Smooth muscle cell (in vitro differentiated cells): ENCODE measurements at regions not wholly inside any gene's neighbourhood (a gene's known extent, or its start where the extent isn't known, plus 50 kb on each side); places are given as distances from the start of the nearest gene placed in this dataset.

Experiments
- DNase-seq: peaks from one replicate; lab custom pipeline; 2025; ENCODE audit not compliant: unreplicated experiment; lab: John Stamatoyannopoulos, UW
- H2AFZ ChIP-seq: fragments of 200-600 bp; sonication (generic); 2 replicates; pipeline ENCODE4 v1.6.0; 2016; ENCODE audit warnings: antibody characterized with exemption, low read depth, mild to moderate bottlenecking
- H3F3A ChIP-seq: fragments of 200-600 bp; sonication (generic); 2 replicates; pipeline ENCODE4 v1.6.0; 2017; ENCODE audit warnings: antibody characterized with exemption, low read depth
- H3K27ac ChIP-seq: fragments of 200-600 bp; sonication (generic); 2 replicates; pipeline ENCODE4 v1.5.1; 2016; ENCODE audit warnings: low read depth, mild to moderate bottlenecking
- H3K27me3 ChIP-seq: fragments of 200-600 bp; sonication (generic); 2 replicates; pipeline ENCODE4 v1.6.1; 2016; ENCODE audit warnings: low read depth, mild to moderate bottlenecking
- H3K36me3 ChIP-seq: fragments of 200-600 bp; sonication (generic); 2 replicates; pipeline ENCODE4 v1.5.1; 2016; ENCODE audit warnings: low read depth
- H3K4me1 ChIP-seq: fragments of 200-600 bp; sonication (generic); 2 replicates; pipeline ENCODE4 v1.5.1; 2016; ENCODE audit warnings: low read depth
- H3K4me2 ChIP-seq: fragments of 200-600 bp; sonication (generic); 2 replicates; pipeline ENCODE4 v1.6.0; 2016; ENCODE audit warnings: mild to moderate bottlenecking
- H3K4me3 ChIP-seq: fragments of 200-600 bp; sonication (generic); 2 replicates; pipeline ENCODE4 v1.5.1; 2016; ENCODE audit warnings: mild to moderate bottlenecking
- H3K79me2 ChIP-seq: fragments of 200-600 bp; sonication (generic); 2 replicates; pipeline ENCODE4 v1.6.0; 2016; ENCODE audit warnings: low read depth, mild to moderate bottlenecking
- H3K9ac ChIP-seq: fragments of 200-600 bp; sonication (generic); 2 replicates; pipeline ENCODE4 v1.6.0; 2016; ENCODE audit warnings: low read depth
- H3K9me3 ChIP-seq: fragments of 200-600 bp; sonication (generic); replicated peaks from 2 replicates; pipeline ENCODE4 v1.5.1; 2016; ENCODE audit warnings: low read depth
- H4K20me1 ChIP-seq: fragments of 200-600 bp; sonication (generic); 2 replicates; pipeline ENCODE4 v1.6.0; 2016; ENCODE audit warnings: low read depth
- WGBS: methylation state at CpG from one replicate; pipeline ENCODE4 v1.1.7; 2016; ENCODE audit warnings: low lambda C conversion rate; 5-methylcytosine and 5-hydroxymethylcytosine counted together
- TF ChIP-seq, protein P1 (sequence below): fragments of 200-600 bp; sonication (generic); IDR thresholded peaks from 2 replicates; pipeline ENCODE4 v1.5.1; 2017; ENCODE audit warnings: borderline replicate concordance, mild to moderate bottlenecking, antibody characterized with exemption; ENCODE audit not compliant: insufficient read depth, poor library complexity, severe bottlenecking

DNA sequence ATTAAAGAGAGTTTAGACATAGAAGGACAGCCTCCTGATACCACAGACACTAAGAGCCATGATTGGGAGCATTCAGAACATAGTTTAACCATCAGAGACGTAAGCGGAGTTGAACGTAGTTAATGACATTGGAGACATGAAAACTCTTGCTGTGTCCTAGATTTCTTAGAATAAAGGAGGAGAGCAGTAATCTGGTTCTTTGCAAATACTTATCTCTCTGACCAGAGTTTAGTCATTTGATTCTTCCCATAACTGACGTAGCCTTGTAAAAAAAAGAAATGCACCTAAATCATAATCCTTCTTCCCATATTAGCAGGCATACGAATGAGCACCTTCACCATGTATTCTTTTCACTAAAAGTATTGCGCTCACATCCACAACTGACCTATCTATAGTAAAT lies 433.3 kb upstream of the SMC2 start:
- DNase-seq: no peak
- H3K9me3 ChIP-seq: no peaks in the 10 kb centered on the region
- no peaks in the 10 kb centered on the region for H3K36me3 ChIP-seq
- H3K27ac ChIP-seq: no peak overlapping the region
- no peak overlapping the region for H3K4me3 ChIP-seq
- H3K9ac ChIP-seq: no peak overlapping the region
- H3K79me2 ChIP-seq: no peaks in the 10 kb centered on the region
- H2AFZ ChIP-seq: no peak overlapping the region
- no peaks in the 10 kb centered on the region for H3F3A ChIP-seq
- WGBS: 86% methylated on average over 6 of the region's 6 CpGs
- H4K20me1 ChIP-seq: no peaks in the 10 kb centered on the region
- H3K4me1 ChIP-seq: no peaks in the 10 kb centered on the region
- H3K27me3 ChIP-seq: no peaks in the 10 kb centered on the region
- no peak overlapping the region for H3K4me2 ChIP-seq
- TF ChIP-seq, protein P1, sequence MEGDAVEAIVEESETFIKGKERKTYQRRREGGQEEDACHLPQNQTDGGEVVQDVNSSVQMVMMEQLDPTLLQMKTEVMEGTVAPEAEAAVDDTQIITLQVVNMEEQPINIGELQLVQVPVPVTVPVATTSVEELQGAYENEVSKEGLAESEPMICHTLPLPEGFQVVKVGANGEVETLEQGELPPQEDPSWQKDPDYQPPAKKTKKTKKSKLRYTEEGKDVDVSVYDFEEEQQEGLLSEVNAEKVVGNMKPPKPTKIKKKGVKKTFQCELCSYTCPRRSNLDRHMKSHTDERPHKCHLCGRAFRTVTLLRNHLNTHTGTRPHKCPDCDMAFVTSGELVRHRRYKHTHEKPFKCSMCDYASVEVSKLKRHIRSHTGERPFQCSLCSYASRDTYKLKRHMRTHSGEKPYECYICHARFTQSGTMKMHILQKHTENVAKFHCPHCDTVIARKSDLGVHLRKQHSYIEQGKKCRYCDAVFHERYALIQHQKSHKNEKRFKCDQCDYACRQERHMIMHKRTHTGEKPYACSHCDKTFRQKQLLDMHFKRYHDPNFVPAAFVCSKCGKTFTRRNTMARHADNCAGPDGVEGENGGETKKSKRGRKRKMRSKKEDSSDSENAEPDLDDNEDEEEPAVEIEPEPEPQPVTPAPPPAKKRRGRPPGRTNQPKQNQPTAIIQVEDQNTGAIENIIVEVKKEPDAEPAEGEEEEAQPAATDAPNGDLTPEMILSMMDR: no peak

DNA sequence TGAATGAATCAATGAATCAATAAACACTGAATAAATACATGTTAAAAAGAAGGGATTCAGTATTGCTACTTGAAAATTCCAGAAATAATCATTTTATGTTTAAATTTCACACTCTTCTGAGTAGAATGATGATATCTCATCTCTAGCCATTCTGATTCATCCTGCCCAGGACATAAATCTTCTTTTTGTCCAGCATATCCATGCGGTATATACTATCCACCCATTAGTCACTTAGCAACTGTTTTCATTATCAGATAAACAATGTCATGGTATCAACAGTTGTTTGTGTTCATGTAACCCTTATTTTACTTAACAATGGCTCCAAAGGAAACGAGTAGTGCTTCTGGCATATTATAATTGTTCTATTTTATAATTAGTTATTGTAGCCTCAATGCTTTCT lies 432.4 kb upstream of the SMC2 start:
- Histone ChIP-seq H3K9me3 (no peaks in the 10 kb centered on the region), H3K79me2 (no peaks in the 10 kb centered on the region), H3K9ac (no peak overlapping the region), H3K27ac (no peak overlapping the region), H3K4me3 (no peak overlapping the region), H3K36me3 (no peaks in the 10 kb centered on the region), H3K4me2 (no peak overlapping the region), H3K27me3 (no peaks in the 10 kb centered on the region), H2AFZ (no peak overlapping the region), H3F3A (no peaks in the 10 kb centered on the region), H4K20me1 (no peaks in the 10 kb centered on the region), H3K4me1 (no peaks in the 10 kb centered on the region)
- DNase-seq: no peak
- TF ChIP-seq, protein P1: no peak
- WGBS: 63% methylated on average over 2 of the region's 2 CpGs

DNA sequence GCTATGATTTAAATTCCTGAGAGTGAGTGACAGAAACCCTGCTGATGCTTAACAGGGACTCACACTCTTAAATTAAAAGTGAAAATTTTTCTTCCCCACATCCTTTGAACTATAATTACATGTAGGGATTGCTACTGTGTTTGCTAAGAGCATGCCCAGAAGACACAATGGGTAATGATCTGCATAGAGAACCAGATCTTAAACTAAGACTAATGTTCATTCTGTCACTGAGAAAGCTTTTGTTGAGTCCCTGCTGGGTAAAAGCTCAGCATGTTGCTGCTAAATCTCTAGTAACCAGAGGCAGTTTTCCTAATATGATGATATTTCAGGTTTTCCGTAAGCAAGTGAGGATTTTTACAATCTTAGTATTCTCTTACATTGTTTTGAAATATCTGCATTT lies 424.8 kb upstream of the SMC2 start:
- TF ChIP-seq, protein P1: no peak
- Histone ChIP-seq H3K4me1 (no peaks in the 10 kb centered on the region), H3K9ac (no peak overlapping the region), H2AFZ (no peak overlapping the region), H3K4me3 (no peak overlapping the region), H3K9me3 (no peaks in the 10 kb centered on the region), H3K36me3 (no peaks in the 10 kb centered on the region), H3K4me2 (no peak overlapping the region), H3K27me3 (no peaks in the 10 kb centered on the region), H3F3A (no peaks in the 10 kb centered on the region), H3K79me2 (no peaks in the 10 kb centered on the region), H3K27ac (no peak overlapping the region), H4K20me1 (no peaks in the 10 kb centered on the region)
- no peak for DNase-seq
- 84% methylated on average over 1 of the region's 1 CpG for WGBS

DNA sequence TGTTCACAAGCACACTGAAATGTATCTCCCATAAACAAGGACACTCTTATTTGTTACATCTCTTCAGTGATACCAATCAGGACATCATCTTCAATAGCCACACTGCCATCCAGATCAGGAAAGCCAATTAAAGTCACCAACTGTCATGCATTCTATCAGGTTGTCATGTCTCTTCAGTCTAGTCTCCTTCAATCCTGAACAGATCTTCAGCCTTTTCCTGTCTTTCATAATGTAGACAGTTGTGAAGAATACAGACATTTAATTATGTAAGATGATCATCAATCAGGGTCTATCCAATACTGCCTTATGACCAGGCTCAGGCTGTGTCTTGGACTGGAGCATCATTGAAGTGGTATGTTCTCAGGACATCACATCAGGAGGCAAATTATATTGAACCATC lies 419.8 kb upstream of the SMC2 start:
- Histone ChIP-seq H2AFZ (no peak overlapping the region), H4K20me1 (no peaks in the 10 kb centered on the region), H3F3A (no peaks in the 10 kb centered on the region), H3K4me2 (no peak overlapping the region), H3K4me1 (no peaks in the 10 kb centered on the region), H3K27me3 (no peaks in the 10 kb centered on the region), H3K27ac (no peak overlapping the region), H3K9ac (no peak overlapping the region), H3K79me2 (no peaks in the 10 kb centered on the region), H3K9me3 (no peaks in the 10 kb centered on the region), H3K4me3 (no peak overlapping the region), H3K36me3 (no peaks in the 10 kb centered on the region)
- DNase-seq: no peak
- TF ChIP-seq, protein P1: no peak
